ENCODE measurements at regions not wholly inside any gene's neighbourhood (a gene's known extent, or its start where the extent isn't known, plus 50 kb on each side); places are given as distances from the start of the nearest gene placed in this dataset.

DNA sequence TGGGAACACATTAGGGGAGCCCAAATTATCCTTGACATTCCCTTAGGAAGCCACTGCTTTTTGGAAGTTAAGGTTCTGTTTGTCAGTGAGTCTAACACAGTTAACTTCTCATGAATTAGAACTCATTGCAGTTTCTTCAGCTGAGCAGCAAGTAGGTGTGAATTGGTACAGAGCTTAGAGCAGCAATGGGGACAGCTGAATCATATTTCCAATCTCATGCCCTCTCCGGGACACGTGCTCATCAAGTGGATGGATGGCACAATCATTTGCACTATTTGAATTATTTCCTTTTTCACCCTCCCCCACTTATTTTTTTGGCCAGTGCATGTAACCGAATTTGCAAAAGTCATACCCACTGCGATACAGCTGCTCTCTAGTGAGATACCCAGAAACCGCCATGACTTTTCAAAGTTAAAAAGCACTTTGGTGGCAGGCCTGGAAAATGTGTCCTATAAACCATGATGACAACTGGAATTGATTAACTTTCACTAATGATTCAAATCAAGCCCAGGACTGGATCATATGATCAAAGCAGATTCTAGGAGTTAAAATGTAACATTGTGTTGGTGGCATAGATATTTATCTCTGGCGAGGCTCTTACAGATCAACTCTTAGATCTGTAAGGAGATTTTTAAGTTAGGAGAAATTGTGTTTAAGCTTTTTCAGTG lies 76.4 kb downstream of the EBLN2 start:
- no CpG with 5 or more reads among the region's 6 CpGs for WGBS (ENCODE audit: extremely low coverage, insufficient coverage, insufficient read length)
- no peak overlapping the region for H3K4me2 ChIP-seq (ENCODE audit: low read length)

DNA sequence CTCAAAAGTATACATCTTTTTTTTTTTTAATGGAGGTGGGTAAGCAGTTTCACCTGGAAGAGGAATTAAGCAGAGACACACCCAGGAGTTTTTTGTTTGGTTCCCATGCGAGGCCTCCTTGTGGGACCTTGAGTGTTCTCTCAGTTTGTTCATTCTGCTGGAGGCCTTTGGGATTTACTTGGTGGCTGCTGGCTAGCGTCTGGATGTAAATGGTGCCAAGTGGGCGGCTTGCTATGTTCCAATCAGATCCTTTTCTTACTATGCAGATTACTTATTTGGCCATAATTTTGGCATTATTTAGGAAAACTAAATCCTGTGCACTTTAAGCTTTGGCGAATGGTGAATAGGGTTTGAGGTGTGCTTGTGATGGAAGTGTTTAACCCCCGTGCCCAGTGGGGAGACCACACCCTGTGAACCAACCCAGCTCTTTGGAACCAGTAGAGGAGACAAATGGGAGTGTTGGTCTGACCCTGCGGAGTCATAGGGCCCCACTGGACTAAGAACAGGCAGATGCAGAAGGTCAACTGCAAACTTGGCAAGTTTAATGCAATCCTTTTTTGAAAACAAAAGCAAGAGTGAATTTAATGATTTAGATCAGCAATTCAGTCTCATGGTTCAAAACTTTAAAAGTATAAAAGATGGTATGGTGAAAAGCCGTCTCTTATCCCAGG lies 79.4 kb downstream of the EBLN2 start:
- Histone ChIP-seq H3K27me3 (ENCODE audit: insufficient read depth, low read length) (no peaks in the 10 kb centered on the region), H3K4me3 (ENCODE audit: low read depth, low read length) (no peak overlapping the region), H3K4me1 (ENCODE audit: control insufficient read depth in 1 of 2, insufficient read depth in 2 of 2, low read length in 2 of 2) (no peaks in the 10 kb centered on the region), H3K79me1 (ENCODE audit: low read length) (no peaks in the 10 kb centered on the region), H2AFZ (ENCODE audit: insufficient read depth, low read length, poor library complexity) (no peak overlapping the region), H3K9me3 (ENCODE audit: insufficient read depth, low read depth, low read length) (no peaks in the 10 kb centered on the region), H2AK5ac (ENCODE audit: low read length) (no peak overlapping the region), H4K91ac (ENCODE audit: low read depth, low read length) (no peak overlapping the region), H2BK12ac (ENCODE audit: low read length) (no peak overlapping the region), H3K14ac (ENCODE audit: low read length) (no peak overlapping the region), H2BK120ac (ENCODE audit: insufficient read depth, low read length, poor library complexity) (no peak overlapping the region), H3K79me2 (ENCODE audit: control insufficient read depth, insufficient read depth, low read length, poor library complexity) (no peaks in the 10 kb centered on the region), H3K4me2 (ENCODE audit: low read length) (no peak overlapping the region), H3K4ac (ENCODE audit: low read depth, low read length) (no peak overlapping the region), H2BK5ac (ENCODE audit: low read depth, low read length, poor library complexity) (no peak overlapping the region), H3K9ac (ENCODE audit: low read length) (no peak overlapping the region), H3K23ac (ENCODE audit: low read length) (no peak overlapping the region), H3K18ac (ENCODE audit: low read length) (no peak overlapping the region), H3K27ac (ENCODE audit: low read depth, low read length) (no peak overlapping the region), H4K12ac (ENCODE audit: low read depth, low read length) (no peak overlapping the region), H3K36me3 (ENCODE audit: control insufficient read depth in 1 of 2, insufficient read depth in 2 of 2, low read length in 2 of 2) (no peaks in the 10 kb centered on the region), H4K8ac (ENCODE audit: low read depth, low read length) (no peak overlapping the region)
- no CpG with 5 or more reads among the region's 7 CpGs for WGBS (ENCODE audit: extremely low coverage, insufficient coverage, insufficient read length)
- DNase-seq = no peak

More for the DNA sequence above, 76.4 kb downstream of the EBLN2 start:
- H3K23ac ChIP-seq (ENCODE audit: low read length) = no peak overlapping the region
- H3K18ac ChIP-seq (ENCODE audit: low read length) = no peak overlapping the region
- no peak overlapping the region for H2BK5ac ChIP-seq (ENCODE audit: low read depth, low read length, poor library complexity)
- no peaks in the 10 kb centered on the region for H3K79me1 ChIP-seq (ENCODE audit: low read length)
- DNase-seq = no peak
- H3K36me3 ChIP-seq (ENCODE audit: control insufficient read depth in 1 of 2, insufficient read depth in 2 of 2, low read length in 2 of 2) = no peaks in the 10 kb centered on the region
- H3K79me2 ChIP-seq (ENCODE audit: control insufficient read depth, insufficient read depth, low read length, poor library complexity) = no peaks in the 10 kb centered on the region
- no peaks in the 10 kb centered on the region for H3K9me3 ChIP-seq (ENCODE audit: insufficient read depth, low read depth, low read length)
- no peaks in the 10 kb centered on the region for H3K4me1 ChIP-seq (ENCODE audit: control insufficient read depth in 1 of 2, insufficient read depth in 2 of 2, low read length in 2 of 2)
- H3K27me3 ChIP-seq (ENCODE audit: insufficient read depth, low read length) = no peaks in the 10 kb centered on the region
- no peak overlapping the region for H4K12ac ChIP-seq (ENCODE audit: low read depth, low read length)
- H3K4ac ChIP-seq (ENCODE audit: low read depth, low read length) = no peak overlapping the region
- H3K14ac ChIP-seq (ENCODE audit: low read length) = no peak overlapping the region
- H3K27ac ChIP-seq (ENCODE audit: low read depth, low read length) = no peak overlapping the region
- H3K9ac ChIP-seq (ENCODE audit: low read length) = no peak overlapping the region
- no peak overlapping the region for H4K91ac ChIP-seq (ENCODE audit: low read depth, low read length)
- no peak overlapping the region for H2BK12ac ChIP-seq (ENCODE audit: low read length)
- no peak overlapping the region for H4K8ac ChIP-seq (ENCODE audit: low read depth, low read length)
- no peak overlapping the region for H2BK120ac ChIP-seq (ENCODE audit: insufficient read depth, low read length, poor library complexity)
- no peak overlapping the region for H2AK5ac ChIP-seq (ENCODE audit: low read length)
- no peak overlapping the region for H2AFZ ChIP-seq (ENCODE audit: insufficient read depth, low read length, poor library complexity)
- H3K4me3 ChIP-seq (ENCODE audit: low read depth, low read length) = no peak overlapping the region

DNA sequence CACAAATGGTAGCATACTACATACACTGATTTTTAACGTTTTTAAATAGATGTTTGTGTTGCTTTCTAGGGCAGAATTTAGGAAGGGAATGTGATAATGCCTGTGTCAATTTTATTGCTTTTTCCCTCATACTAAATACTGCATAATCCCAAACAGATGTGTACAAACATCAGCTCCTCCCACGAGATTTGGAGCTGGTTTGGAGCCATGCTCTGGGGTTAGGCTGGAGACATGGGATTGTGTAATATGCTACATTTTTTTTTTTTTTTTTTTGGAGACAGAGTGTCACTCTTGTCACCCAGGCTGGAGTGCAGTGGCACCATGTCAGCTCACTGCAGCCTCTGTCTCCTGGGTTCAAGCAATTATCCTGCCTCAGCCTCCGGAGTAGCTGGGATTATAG lies 80.1 kb downstream of the EBLN2 start:
- H4K91ac ChIP-seq (ENCODE audit: low read depth, low read length) = no peak overlapping the region
- no peaks in the 10 kb centered on the region for H3K79me1 ChIP-seq (ENCODE audit: low read length)
- H3K14ac ChIP-seq (ENCODE audit: low read length) = no peak overlapping the region
- H3K23ac ChIP-seq (ENCODE audit: low read length) = no peak overlapping the region
- H3K4me2 ChIP-seq (ENCODE audit: low read length) = no peak overlapping the region
- DNase-seq = no peak
- no peak overlapping the region for H2AFZ ChIP-seq (ENCODE audit: insufficient read depth, low read length, poor library complexity)
- no peak overlapping the region for H3K18ac ChIP-seq (ENCODE audit: low read length)
- H2BK5ac ChIP-seq (ENCODE audit: low read depth, low read length, poor library complexity) = no peak overlapping the region
- H3K4me3 ChIP-seq (ENCODE audit: low read depth, low read length) = no peak overlapping the region
- H3K9ac ChIP-seq (ENCODE audit: low read length) = no peak overlapping the region
- H3K36me3 ChIP-seq (ENCODE audit: control insufficient read depth in 1 of 2, insufficient read depth in 2 of 2, low read length in 2 of 2) = no peaks in the 10 kb centered on the region
- no peak overlapping the region for H2BK120ac ChIP-seq (ENCODE audit: insufficient read depth, low read length, poor library complexity)
- whole genome bisulfite sequencing (ENCODE audit: extremely low coverage, insufficient coverage, insufficient read length) = no CpG with 5 or more reads among the region's 3 CpGs
- H2BK12ac ChIP-seq (ENCODE audit: low read length) = no peak overlapping the region
- no peak overlapping the region for H2AK5ac ChIP-seq (ENCODE audit: low read length)
- no peak overlapping the region for H3K4ac ChIP-seq (ENCODE audit: low read depth, low read length)
- no peak overlapping the region for H4K8ac ChIP-seq (ENCODE audit: low read depth, low read length)
- H4K12ac ChIP-seq (ENCODE audit: low read depth, low read length) = no peak overlapping the region
- no peaks in the 10 kb centered on the region for H3K9me3 ChIP-seq (ENCODE audit: insufficient read depth, low read depth, low read length)
- H3K79me2 ChIP-seq (ENCODE audit: control insufficient read depth, insufficient read depth, low read length, poor library complexity) = no peaks in the 10 kb centered on the region
- no peaks in the 10 kb centered on the region for H3K27me3 ChIP-seq (ENCODE audit: insufficient read depth, low read length)
- H3K27ac ChIP-seq (ENCODE audit: low read depth, low read length) = no peak overlapping the region
- H3K4me1 ChIP-seq (ENCODE audit: control insufficient read depth in 1 of 2, insufficient read depth in 2 of 2, low read length in 2 of 2) = no peaks in the 10 kb centered on the region

DNA sequence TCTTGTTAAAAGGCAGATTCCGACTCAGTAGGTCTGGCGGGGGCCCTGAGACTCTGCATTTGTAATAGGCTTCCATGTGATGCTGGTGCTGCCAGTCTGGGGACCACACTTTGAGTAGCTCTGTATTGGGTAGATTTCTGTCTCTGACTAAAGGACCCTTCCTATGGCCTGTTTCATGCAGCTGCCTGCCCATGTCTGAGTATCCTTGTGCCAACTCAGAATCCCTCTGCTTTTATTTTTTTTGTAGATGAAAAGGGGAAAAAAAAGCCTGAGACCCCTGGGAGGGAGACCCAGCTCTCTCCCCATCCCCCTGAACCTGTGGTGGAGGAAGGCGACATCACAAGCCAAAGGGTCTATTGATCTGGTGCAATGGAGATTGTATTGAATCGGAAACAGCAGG lies 81.9 kb downstream of the EBLN2 start:
- no peak overlapping the region for H4K91ac ChIP-seq (ENCODE audit: low read depth, low read length)
- H3K79me1 ChIP-seq (ENCODE audit: low read length) = no peaks in the 10 kb centered on the region
- H3K14ac ChIP-seq (ENCODE audit: low read length) = no peak overlapping the region
- no peak overlapping the region for H2BK120ac ChIP-seq (ENCODE audit: insufficient read depth, low read length, poor library complexity)
- H2AK5ac ChIP-seq (ENCODE audit: low read length) = no peak overlapping the region
- no peaks in the 10 kb centered on the region for H3K36me3 ChIP-seq (ENCODE audit: control insufficient read depth in 1 of 2, insufficient read depth in 2 of 2, low read length in 2 of 2)
- no peak overlapping the region for H3K18ac ChIP-seq (ENCODE audit: low read length)
- no peaks in the 10 kb centered on the region for H3K27me3 ChIP-seq (ENCODE audit: insufficient read depth, low read length)
- no peaks in the 10 kb centered on the region for H3K9me3 ChIP-seq (ENCODE audit: insufficient read depth, low read depth, low read length)
- no peak overlapping the region for H3K9ac ChIP-seq (ENCODE audit: low read length)
- WGBS (ENCODE audit: extremely low coverage, insufficient coverage, insufficient read length) = no CpG with 5 or more reads among the region's 4 CpGs
- DNase-seq = no peak
- no peak overlapping the region for H4K8ac ChIP-seq (ENCODE audit: low read depth, low read length)
- H2AFZ ChIP-seq (ENCODE audit: insufficient read depth, low read length, poor library complexity) = no peak overlapping the region
- no peak overlapping the region for H3K23ac ChIP-seq (ENCODE audit: low read length)
- no peak overlapping the region for H3K27ac ChIP-seq (ENCODE audit: low read depth, low read length)
- no peak overlapping the region for H2BK12ac ChIP-seq (ENCODE audit: low read length)
- H4K12ac ChIP-seq (ENCODE audit: low read depth, low read length) = no peak overlapping the region
- H3K4me3 ChIP-seq (ENCODE audit: low read depth, low read length) = no peak overlapping the region
- no peaks in the 10 kb centered on the region for H3K4me1 ChIP-seq (ENCODE audit: control insufficient read depth in 1 of 2, insufficient read depth in 2 of 2, low read length in 2 of 2)
- no peak overlapping the region for H3K4me2 ChIP-seq (ENCODE audit: low read length)
- H3K4ac ChIP-seq (ENCODE audit: low read depth, low read length) = no peak overlapping the region
- no peaks in the 10 kb centered on the region for H3K79me2 ChIP-seq (ENCODE audit: control insufficient read depth, insufficient read depth, low read length, poor library complexity)
- no peak overlapping the region for H2BK5ac ChIP-seq (ENCODE audit: low read depth, low read length, poor library complexity)

Data from trophoblast cell (in vitro differentiated cells and primary cell).